CD14-positive monocyte (primary cell): ENCODE measurements at regions not wholly inside any gene's neighbourhood (a gene's known extent, or its start where the extent isn't known, plus 50 kb on each side); places are given as distances from the start of the nearest gene placed in this dataset.
A peak's percentile ranks its signal among the peaks of the same experiment; 100 is the strongest.
"Not testable (repeated sequence)": the region's sequence is repeated elsewhere in the genome, so short reads cannot be mapped to it uniquely, and the experiment has no call there.

Experiments
- DNase-seq, 3 donors: peaks; one replicate each; pipeline ENCODE4 v3.0.0-alpha.2; 2011 to 2022
- H2AFZ ChIP-seq: 2 replicates; pipeline ENCODE4 v1.6.0; 2012; ENCODE audit warnings: mild to moderate bottlenecking, low read depth, low read length, inconsistent platforms; ENCODE audit not compliant: insufficient read depth, poor library complexity, severe bottlenecking
- H3K27ac ChIP-seq, 2 donors: 1 replicate in 1 of 2; 2 replicates in 1 of 2; pipeline ENCODE4 v1.5.1; 2012 to 2013; ENCODE audit warnings: low read length in 2 of 2, control low read depth in 1 of 2, inconsistent platforms in 1 of 2, low read depth in 1 of 2, mild to moderate bottlenecking in 1 of 2
- H3K27me3 ChIP-seq, 2 donors: one replicate each; pipeline versions ENCODE4 v1.6.0 to v1.6.1; 2011 to 2013; ENCODE audit warnings: low read length in 2 of 2; ENCODE audit not compliant: control insufficient read depth in 2 of 2, insufficient read depth in 2 of 2
- H3K36me3 ChIP-seq, 2 donors: replicated peaks in 1 of 2; 1 replicate in 1 of 2; 2 replicates in 1 of 2; pipeline versions ENCODE4 v1.5.1 to v1.6.1; 2012 to 2013; ENCODE audit warnings: low read length in 2 of 2, control low read depth in 1 of 2, inconsistent platforms in 1 of 2, mild to moderate bottlenecking in 1 of 2; ENCODE audit not compliant: insufficient read depth in 2 of 2, control insufficient read depth in 1 of 2
- H3K4me1 ChIP-seq, 2 donors: 1 replicate in 1 of 2; 2 replicates in 1 of 2; pipeline versions ENCODE4 v1.5.1 to v1.6.1; 2012 to 2013; ENCODE audit warnings: low read length in 2 of 2, control low read depth in 1 of 2, inconsistent platforms in 1 of 2, mild to moderate bottlenecking in 1 of 2, moderate library complexity in 1 of 2; ENCODE audit not compliant: insufficient read depth in 2 of 2, control insufficient read depth in 1 of 2
- H3K4me2 ChIP-seq: replicated peaks from 2 replicates; pipeline ENCODE3; 2012; ENCODE audit warnings: low read length, moderate library complexity, mild to moderate bottlenecking; ENCODE audit not compliant: poor library complexity, severe bottlenecking; ENCODE audit errors: extremely low read depth
- H3K4me3 ChIP-seq, 3 experiments: fragments of 200-600 bp in 1 of 3; sonication (generic) in 1 of 3; replicated peaks in 1 of 3; 1 replicate in 2 of 3; 2 replicates in 1 of 3; pipeline ENCODE4 v1.5.1; 2011 to 2013; ENCODE audit warnings: low read length in 3 of 3, mild to moderate bottlenecking in 3 of 3, control low read depth in 2 of 3, low read depth in 2 of 3, inconsistent platforms in 1 of 3, moderate library complexity in 1 of 3
- H3K79me2 ChIP-seq: 2 replicates; pipeline ENCODE4 v1.6.0; 2012; ENCODE audit warnings: mild to moderate bottlenecking, control low read depth, inconsistent platforms, low read length, moderate library complexity; ENCODE audit not compliant: insufficient read depth
- H3K9ac ChIP-seq: 2 replicates; pipeline ENCODE4 v1.6.0; 2017; ENCODE audit warnings: low read length, mild to moderate bottlenecking; ENCODE audit not compliant: insufficient read depth, poor library complexity, severe bottlenecking
- H3K9me3 ChIP-seq, 2 donors: replicated peaks in 1 of 2; 1 replicate in 1 of 2; 2 replicates in 1 of 2; pipeline versions ENCODE4 v1.5.1 to v1.6.1; 2012 to 2013; ENCODE audit warnings: low read length in 2 of 2, control low read depth in 1 of 2; ENCODE audit not compliant: control insufficient read depth in 1 of 2, insufficient read depth in 1 of 2
- H4K20me1 ChIP-seq: 2 replicates; pipeline ENCODE4 v1.6.0; 2012; ENCODE audit warnings: mild to moderate bottlenecking, low read length, control low read depth, moderate library complexity; ENCODE audit not compliant: insufficient read depth
- H3K27ac Mint-ChIP-seq, 7 donors: one replicate each; pipeline ENCODE4 v1.8.0; 2020; ENCODE audit warnings: mild to moderate bottlenecking in 7 of 7, mixed read lengths in 7 of 7, moderate library complexity in 6 of 7, inconsistent platforms in 2 of 7
- H3K27me3 Mint-ChIP-seq, 3 donors: one replicate each; pipeline ENCODE4 v1.8.0; 2021 to 2022; ENCODE audit warnings: low read depth in 3 of 3, mild to moderate bottlenecking in 3 of 3, mixed read lengths in 3 of 3, moderate library complexity in 3 of 3, inconsistent platforms in 1 of 3
- H3K36me3 Mint-ChIP-seq, 2 donors: one replicate each; pipeline ENCODE4 v1.8.0; 2020; ENCODE audit warnings: mixed read lengths in 2 of 2, inconsistent platforms in 1 of 2, mild to moderate bottlenecking in 1 of 2
- H3K4me1 Mint-ChIP-seq: one replicate; pipeline ENCODE4 v1.8.0; 2020; ENCODE audit warnings: mild to moderate bottlenecking, mixed read lengths
- H3K4me3 Mint-ChIP-seq, 2 donors: one replicate each; pipeline ENCODE4 v1.8.0; 2020; ENCODE audit warnings: mild to moderate bottlenecking in 2 of 2, mixed read lengths in 2 of 2, moderate library complexity in 1 of 2
- H3K9me3 Mint-ChIP-seq, 7 donors: one replicate each; pipeline ENCODE4 v1.8.0; 2020 to 2022; ENCODE audit warnings: mixed read lengths in 7 of 7, mild to moderate bottlenecking in 6 of 7, moderate library complexity in 6 of 7, inconsistent platforms in 2 of 7
- WGBS: methylation state at CpG from one replicate; pipeline ENCODE4 v1.1.5; 2013; ENCODE audit warnings: missing lambda C conversion rate; ENCODE audit not compliant: insufficient coverage; 5-methylcytosine and 5-hydroxymethylcytosine counted together
- intact Hi-C, 2 donors: fragments of 100-400 bp; cut with micrococcal nuclease; formaldehyde crosslinking; loops; one replicate each; pipeline versions ENCODE4 v1.15.0 to v1.15.1; 2023
- TF ChIP-seq, protein P1 (sequence below): fragments of 200-600 bp; IDR thresholded peaks from one replicate; pipeline ENCODE4 v1.8.0; 2022; ENCODE audit warnings: antibody characterized with exemption, mild to moderate bottlenecking

DNA sequence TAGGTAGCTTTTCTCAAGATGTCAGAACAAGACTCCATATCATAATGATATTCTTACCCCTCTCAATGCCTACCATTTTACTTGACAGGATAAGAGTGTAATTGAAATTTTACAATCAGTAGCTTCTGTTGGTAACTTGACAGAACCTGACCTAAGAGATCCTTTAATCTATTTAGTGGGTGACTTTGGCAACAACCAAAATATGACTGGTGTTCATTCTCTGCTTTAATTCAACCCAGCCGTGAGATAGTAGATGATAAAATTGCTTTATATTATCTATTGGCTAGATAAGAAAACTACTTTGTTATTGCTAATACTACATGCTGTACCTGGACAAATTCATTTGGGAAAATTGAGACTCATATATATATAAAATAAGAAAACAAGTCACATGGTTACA is 770.2 kb upstream of the NXPH2 start:
- H3K27ac ChIP-seq: no peak overlapping the region
- WGBS: no CpG with 5 or more reads among the region's 1 CpG
- no peaks in the 10 kb centered on the region for H3K4me1 Mint-ChIP-seq
- H3K4me1 ChIP-seq: no peaks in the 10 kb centered on the region
- no peaks in the 10 kb centered on the region for H3K79me2 ChIP-seq
- DNase-seq: no peak
- H3K36me3 Mint-ChIP-seq: no peaks in the 10 kb centered on the region
- TF ChIP-seq, protein P1, sequence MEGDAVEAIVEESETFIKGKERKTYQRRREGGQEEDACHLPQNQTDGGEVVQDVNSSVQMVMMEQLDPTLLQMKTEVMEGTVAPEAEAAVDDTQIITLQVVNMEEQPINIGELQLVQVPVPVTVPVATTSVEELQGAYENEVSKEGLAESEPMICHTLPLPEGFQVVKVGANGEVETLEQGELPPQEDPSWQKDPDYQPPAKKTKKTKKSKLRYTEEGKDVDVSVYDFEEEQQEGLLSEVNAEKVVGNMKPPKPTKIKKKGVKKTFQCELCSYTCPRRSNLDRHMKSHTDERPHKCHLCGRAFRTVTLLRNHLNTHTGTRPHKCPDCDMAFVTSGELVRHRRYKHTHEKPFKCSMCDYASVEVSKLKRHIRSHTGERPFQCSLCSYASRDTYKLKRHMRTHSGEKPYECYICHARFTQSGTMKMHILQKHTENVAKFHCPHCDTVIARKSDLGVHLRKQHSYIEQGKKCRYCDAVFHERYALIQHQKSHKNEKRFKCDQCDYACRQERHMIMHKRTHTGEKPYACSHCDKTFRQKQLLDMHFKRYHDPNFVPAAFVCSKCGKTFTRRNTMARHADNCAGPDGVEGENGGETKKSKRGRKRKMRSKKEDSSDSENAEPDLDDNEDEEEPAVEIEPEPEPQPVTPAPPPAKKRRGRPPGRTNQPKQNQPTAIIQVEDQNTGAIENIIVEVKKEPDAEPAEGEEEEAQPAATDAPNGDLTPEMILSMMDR: no peak
- intact Hi-C loops: no loop called here
- H3K9me3 Mint-ChIP-seq: peaks cover 0 to 6% (median 2%) of the 10 kb centered on the region in 7 donors
- no peak overlapping the region for H3K4me3 ChIP-seq
- no peak overlapping the region for H3K9ac ChIP-seq
- no peak overlapping the region for H3K27ac Mint-ChIP-seq
- no peaks in the 10 kb centered on the region for H4K20me1 ChIP-seq
- H3K9me3 ChIP-seq: peaks cover 0 to 3% of the 10 kb centered on the region in 2 donors
- no peak overlapping the region for H3K4me3 Mint-ChIP-seq
- H3K36me3 ChIP-seq: no peaks in the 10 kb centered on the region
- peaks cover 0 to 2% (median 0%) of the 10 kb centered on the region in 3 donors for H3K27me3 Mint-ChIP-seq
- H3K27me3 ChIP-seq: no peaks in the 10 kb centered on the region
- H3K4me2 ChIP-seq: no peak overlapping the region
- H2AFZ ChIP-seq: no peak overlapping the region

- H3K4me1 ChIP-seq: no peaks in the 10 kb centered on the region
- H3K27me3 ChIP-seq: no peaks in the 10 kb centered on the region
- no peak overlapping the region for H3K27ac ChIP-seq
- no peak for DNase-seq
- H3K9me3 ChIP-seq: peaks cover 10 to 14% of the 10 kb centered on the region in 2 donors
- Mint-ChIP-seq H3K27ac (no peak overlapping the region), H3K36me3 (no peaks in the 10 kb centered on the region), H3K27me3 (peaks cover 0 to 2% (median 0%) of the 10 kb centered on the region in 3 donors), H3K4me1 (no peaks in the 10 kb centered on the region), H3K9me3 (peaks cover 0 to 12% (median 7%) of the 10 kb centered on the region in 7 donors), H3K4me3 (no peak overlapping the region)
- H3K9ac ChIP-seq: no peak overlapping the region
- H3K4me3 ChIP-seq: no peak overlapping the region
- no peak overlapping the region for H2AFZ ChIP-seq
- no peaks in the 10 kb centered on the region for H3K36me3 ChIP-seq
- intact Hi-C loops: no loop called here
- no peaks in the 10 kb centered on the region for H3K79me2 ChIP-seq
- H4K20me1 ChIP-seq: no peaks in the 10 kb centered on the region
- no CpG with 5 or more reads among the region's 3 CpGs for WGBS
- TF ChIP-seq, protein P1: no peak
- H3K4me2 ChIP-seq: no peak overlapping the region
These were observed 764.1 kb upstream of the NXPH2 start for GRCh38 chr2:139544186-139544851.

- H3K27me3 ChIP-seq, H3K36me3 ChIP-seq, intact Hi-C loops, H2AFZ ChIP-seq, H3K4me1 Mint-ChIP-seq, H3K79me2 ChIP-seq, H3K4me3 ChIP-seq, H3K4me3 Mint-ChIP-seq, H3K27me3 Mint-ChIP-seq, DNase-seq, H3K4me1 ChIP-seq, H3K36me3 Mint-ChIP-seq, H3K4me2 ChIP-seq, H4K20me1 ChIP-seq, H3K9ac ChIP-seq, H3K27ac ChIP-seq: not testable (repeated sequence)
- peak overlapping the region in 1 of 7 donors; percentile 47 for H3K27ac Mint-ChIP-seq
- 96% methylated on average over 10 of the region's 21 CpGs for WGBS
- H3K9me3 Mint-ChIP-seq: peaks cover 2 to 20% (median 10%) of the 10 kb centered on the region in 7 donors
- peaks cover 15% of the 10 kb centered on the region in 2 donors for H3K9me3 ChIP-seq
These were observed 758.3 kb upstream of the NXPH2 start for GRCh38 chr2:139538332-139539020.
